ENCODE measurements at regions not wholly inside any gene's neighbourhood (a gene's known extent, or its start where the extent isn't known, plus 50 kb on each side); places are given as distances from the start of the nearest gene placed in this dataset.

- intact Hi-C loops (cut with micrococcal nuclease), result no loop called here
- Histone ChIP-seq H4K20me1 (ENCODE audit: insufficient read depth) (no peaks in the 10 kb centered on the region), H3K36me3 (ENCODE audit: control insufficient read depth in 1 of 2, insufficient read depth in 2 of 2, low read length in 2 of 2) (no peaks in the 10 kb centered on the region), H3K27me3 (ENCODE audit: insufficient read depth, low read length) (no peaks in the 10 kb centered on the region), H3K4me2 (ENCODE audit: low read length) (no peak overlapping the region), H3K4me3 (replicated peaks in 1 of 2; ENCODE audit: low read depth in 1 of 2, low read length in 2 of 2) (no peak overlapping the region), H2AFZ (ENCODE audit: low read depth, low read length, poor library complexity, severe bottlenecking) (no peak overlapping the region), H3K79me2 (ENCODE audit: insufficient read depth, low read length) (no peaks in the 10 kb centered on the region), H3K27ac (ENCODE audit: low read depth, low read length) (no peak overlapping the region), H3K9ac (ENCODE audit: low read length) (no peak overlapping the region), H3K9me2 (ENCODE audit: insufficient read depth) (no peaks in the 10 kb centered on the region), H3K4me1 (ENCODE audit: control insufficient read depth in 1 of 2, insufficient read depth in 2 of 2, low read length in 2 of 2) (0 out of 4 replicates have a peak, but pooled peaks cover 0 to 2% of the 10 kb centered on the region in 2 experiments), H3K9me3 (ENCODE audit: control insufficient read depth in 1 of 2, insufficient read depth in 1 of 2, low read depth in 1 of 2, low read length in 2 of 2) (no peaks in the 10 kb centered on the region)
- ATAC-seq (no peak), DNase-seq (ENCODE audit: low read depth, low spot score) (no peak)
- CTCF ChIA-PET, result no interaction called here
- no TSS peak for BruUV-seq (replicated peaks)
- RAD21 ChIA-PET (ENCODE audit: low non-redundant PET in 1 of 2, low total read pairs in 2 of 2, uncharacterized antibody in 2 of 2, unreplicated experiment in 2 of 2), result no interaction called here
- TF ChIP-seq ZNF274 (IDR thresholded peaks at IDR 0.05; ENCODE audit: low read depth, low read length) (no peak), TCF7L2 (IDR thresholded peaks at IDR 0.05; ENCODE audit: borderline replicate concordance, extremely low read depth, insufficient read depth, insufficient read length) (no peak)
- POLR2A ChIA-PET, result no interaction called here
Measured at GRCh38 chr13:105962080-105962479, 573.4 kb downstream of the EFNB2 start.

DNA sequence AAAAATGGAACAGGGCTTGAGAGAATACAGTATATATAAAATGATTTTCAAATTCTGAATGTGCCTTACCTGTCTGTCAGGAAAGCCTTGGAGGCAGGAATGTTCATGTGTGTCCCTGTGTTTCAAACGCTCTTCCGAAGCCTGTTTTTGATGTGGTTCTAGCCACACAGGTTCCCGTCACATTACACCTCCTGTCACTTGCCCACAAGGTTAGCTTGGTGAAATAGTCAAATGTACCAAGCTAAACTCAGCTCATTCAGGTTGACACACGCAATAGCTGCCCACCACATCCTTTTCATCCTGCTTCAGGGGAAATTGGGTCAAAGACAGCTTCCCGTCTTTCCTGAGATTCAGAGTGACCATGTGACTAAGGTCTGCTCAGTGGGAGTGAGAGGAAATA lies 574.0 kb downstream of the EFNB2 start:
- no peaks in the 10 kb centered on the region for H3K27me3 ChIP-seq (ENCODE audit: insufficient read depth, low read length)
- BruUV-seq (replicated peaks), result no TSS peak
- no peak for DNase-seq (ENCODE audit: low read depth, low spot score)
- CTCF ChIA-PET, result no interaction called here
- no peaks in the 10 kb centered on the region for H3K9me2 ChIP-seq (ENCODE audit: insufficient read depth)
- POLR2A ChIA-PET, result no interaction called here
- RAD21 ChIA-PET (ENCODE audit: low non-redundant PET in 1 of 2, low total read pairs in 2 of 2, uncharacterized antibody in 2 of 2, unreplicated experiment in 2 of 2), result no interaction called here
- no peaks in the 10 kb centered on the region for H3K9me3 ChIP-seq (ENCODE audit: control insufficient read depth in 1 of 2, insufficient read depth in 1 of 2, low read depth in 1 of 2, low read length in 2 of 2)
- H2AFZ ChIP-seq (ENCODE audit: low read depth, low read length, poor library complexity, severe bottlenecking), result no peak overlapping the region
- H3K4me2 ChIP-seq (ENCODE audit: low read length), result no peak overlapping the region
- 0 out of 4 replicates have a peak, but pooled peaks cover 0 to 2% of the 10 kb centered on the region in 2 experiments for H3K4me1 ChIP-seq (ENCODE audit: control insufficient read depth in 1 of 2, insufficient read depth in 2 of 2, low read length in 2 of 2)
- no peak for ATAC-seq
- no peak overlapping the region for H3K27ac ChIP-seq (ENCODE audit: low read depth, low read length)
- intact Hi-C loops (cut with micrococcal nuclease), result no loop called here
- no peaks in the 10 kb centered on the region for H3K36me3 ChIP-seq (ENCODE audit: control insufficient read depth in 1 of 2, insufficient read depth in 2 of 2, low read length in 2 of 2)
- H3K9ac ChIP-seq (ENCODE audit: low read length), result no peak overlapping the region
- TF ChIP-seq POLR2A (IDR thresholded peaks at IDR 0.05; ENCODE audit: borderline replicate concordance, extremely low read depth, insufficient read depth, insufficient read length) (no peak), SRF (IDR thresholded peaks at IDR 0.05; ENCODE audit: low read depth) (no peak), YY1 (IDR thresholded peaks at IDR 0.05; ENCODE audit: extremely low read depth, insufficient replicate concordance, low read depth, low read length) (no peak), SP1 (IDR thresholded peaks at IDR 0.05; ENCODE audit: low read depth) (no peak), REST (IDR thresholded peaks at IDR 0.05; ENCODE audit: low read depth) (no peak), ZFX (IDR thresholded peaks at IDR 0.05) (no peak), TCF7L2 (IDR thresholded peaks at IDR 0.05; ENCODE audit: borderline replicate concordance, extremely low read depth, insufficient read depth, insufficient read length) (no peak)
- TF ChIP-seq, protein P1, sequence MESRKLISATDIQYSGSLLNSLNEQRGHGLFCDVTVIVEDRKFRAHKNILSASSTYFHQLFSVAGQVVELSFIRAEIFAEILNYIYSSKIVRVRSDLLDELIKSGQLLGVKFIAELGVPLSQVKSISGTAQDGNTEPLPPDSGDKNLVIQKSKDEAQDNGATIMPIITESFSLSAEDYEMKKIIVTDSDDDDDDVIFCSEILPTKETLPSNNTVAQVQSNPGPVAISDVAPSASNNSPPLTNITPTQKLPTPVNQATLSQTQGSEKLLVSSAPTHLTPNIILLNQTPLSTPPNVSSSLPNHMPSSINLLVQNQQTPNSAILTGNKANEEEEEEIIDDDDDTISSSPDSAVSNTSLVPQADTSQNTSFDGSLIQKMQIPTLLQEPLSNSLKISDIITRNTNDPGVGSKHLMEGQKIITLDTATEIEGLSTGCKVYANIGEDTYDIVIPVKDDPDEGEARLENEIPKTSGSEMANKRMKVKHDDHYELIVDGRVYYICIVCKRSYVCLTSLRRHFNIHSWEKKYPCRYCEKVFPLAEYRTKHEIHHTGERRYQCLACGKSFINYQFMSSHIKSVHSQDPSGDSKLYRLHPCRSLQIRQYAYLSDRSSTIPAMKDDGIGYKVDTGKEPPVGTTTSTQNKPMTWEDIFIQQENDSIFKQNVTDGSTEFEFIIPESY (IDR thresholded peaks at IDR 0.05; ENCODE audit: extremely low read depth, insufficient replicate concordance, low read length), result no peak
- TF ChIP-seq, protein P2, sequence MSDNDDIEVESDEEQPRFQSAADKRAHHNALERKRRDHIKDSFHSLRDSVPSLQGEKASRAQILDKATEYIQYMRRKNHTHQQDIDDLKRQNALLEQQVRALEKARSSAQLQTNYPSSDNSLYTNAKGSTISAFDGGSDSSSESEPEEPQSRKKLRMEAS (IDR thresholded peaks at IDR 0.05), result no peak
- TF ChIP-seq, protein P3, sequence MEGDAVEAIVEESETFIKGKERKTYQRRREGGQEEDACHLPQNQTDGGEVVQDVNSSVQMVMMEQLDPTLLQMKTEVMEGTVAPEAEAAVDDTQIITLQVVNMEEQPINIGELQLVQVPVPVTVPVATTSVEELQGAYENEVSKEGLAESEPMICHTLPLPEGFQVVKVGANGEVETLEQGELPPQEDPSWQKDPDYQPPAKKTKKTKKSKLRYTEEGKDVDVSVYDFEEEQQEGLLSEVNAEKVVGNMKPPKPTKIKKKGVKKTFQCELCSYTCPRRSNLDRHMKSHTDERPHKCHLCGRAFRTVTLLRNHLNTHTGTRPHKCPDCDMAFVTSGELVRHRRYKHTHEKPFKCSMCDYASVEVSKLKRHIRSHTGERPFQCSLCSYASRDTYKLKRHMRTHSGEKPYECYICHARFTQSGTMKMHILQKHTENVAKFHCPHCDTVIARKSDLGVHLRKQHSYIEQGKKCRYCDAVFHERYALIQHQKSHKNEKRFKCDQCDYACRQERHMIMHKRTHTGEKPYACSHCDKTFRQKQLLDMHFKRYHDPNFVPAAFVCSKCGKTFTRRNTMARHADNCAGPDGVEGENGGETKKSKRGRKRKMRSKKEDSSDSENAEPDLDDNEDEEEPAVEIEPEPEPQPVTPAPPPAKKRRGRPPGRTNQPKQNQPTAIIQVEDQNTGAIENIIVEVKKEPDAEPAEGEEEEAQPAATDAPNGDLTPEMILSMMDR (IDR thresholded peaks at IDR 0.05 in 2 of 3, conservative IDR thresholded peaks at IDR 0.05 in 1 of 3; ENCODE audit: borderline replicate concordance in 1 of 3, insufficient read depth in 1 of 3, low read depth in 2 of 3, low read length in 2 of 3), result no peak
- no peak overlapping the region for H3K4me3 ChIP-seq (replicated peaks in 1 of 2; ENCODE audit: low read depth in 1 of 2, low read length in 2 of 2)
- H3K79me2 ChIP-seq (ENCODE audit: insufficient read depth, low read length), result no peaks in the 10 kb centered on the region
- no peaks in the 10 kb centered on the region for H4K20me1 ChIP-seq (ENCODE audit: insufficient read depth)

All from HCT116 (cell line).